Heart left ventricle (tissue), 13 donors: ENCODE measurements at regions not wholly inside any gene's neighbourhood (a gene's known extent, or its start where the extent isn't known, plus 50 kb on each side); places are given as distances from the start of the nearest gene placed in this dataset.

Experiments used
- CTCF ChIP-seq, 12 donors: fragments of 200-600 bp; sonication (generic) in 4 of 12; IDR thresholded peaks; one replicate each; pipeline versions ENCODE4 v1.5.0 to v1.8.0; 2018 to 2022; ENCODE audit warnings: antibody characterized with exemption in 12 of 12, mild to moderate bottlenecking in 5 of 12
- POLR2A ChIP-seq, 2 donors: fragments of 450-650 bp; IDR thresholded peaks; one replicate each; pipeline ENCODE4 v1.6.1; 2017; ENCODE audit warnings: antibody characterized with exemption in 2 of 2, mild to moderate bottlenecking in 2 of 2, moderate library complexity in 2 of 2
- donor health status: ischemic (EF 13 %, LVEDD 7.1; RV severe dilation, severe dysfunction).
- donor health status: DM: no; HTN: yes; CAD: no.
- donor health status: DM: no; HTN: no; CAD: no.
- donor health status: ischemic (EF 25% LVEDD 6.9; RV normal size, moderate dysfunction).
- donor health status: ischemic (EF 25% LVEDD 5.7; RV mildly dilated, moderate dysfunction).
- donor health status: ischemic (EF 35%, LVEDD 5.7; RV mildly dilated, moderate dysfunction).
- donor health status: nonischemic (EF 11% LVEDD 7.7; RV severe dilation, severe dysfunction).
- donor health status: DM: yes; HTN: yes; CAD: no.
- donor health status: PGD.
- donor health status: ischemic (EF 29% LVEDD 5.4; RV normal size, mild dysfunction).
- donor health status: nonischemic (EF 23%, LVEDD 6.1; RV moderate dilation, normal function).

GRCh38 chrX:69072486-69073006 lies 92.7 kb downstream of the PJA1 start:
- TF ChIP-seq CTCF (IDR thresholded peaks at IDR 0.05) (no peak), POLR2A (IDR thresholded peaks at IDR 0.05) (no peak)
